GM21529 (cell line): ENCODE measurements at regions not wholly inside any gene's neighbourhood (a gene's known extent, or its start where the extent isn't known, plus 50 kb on each side); places are given as distances from the start of the nearest gene placed in this dataset.

Source experiments
- ATAC-seq: cut with Tn5 transposase; IDR thresholded peaks from one replicate; pipeline ENCODE4 v1.9.1; 2021; ENCODE audit not compliant: unreplicated experiment

DNA sequence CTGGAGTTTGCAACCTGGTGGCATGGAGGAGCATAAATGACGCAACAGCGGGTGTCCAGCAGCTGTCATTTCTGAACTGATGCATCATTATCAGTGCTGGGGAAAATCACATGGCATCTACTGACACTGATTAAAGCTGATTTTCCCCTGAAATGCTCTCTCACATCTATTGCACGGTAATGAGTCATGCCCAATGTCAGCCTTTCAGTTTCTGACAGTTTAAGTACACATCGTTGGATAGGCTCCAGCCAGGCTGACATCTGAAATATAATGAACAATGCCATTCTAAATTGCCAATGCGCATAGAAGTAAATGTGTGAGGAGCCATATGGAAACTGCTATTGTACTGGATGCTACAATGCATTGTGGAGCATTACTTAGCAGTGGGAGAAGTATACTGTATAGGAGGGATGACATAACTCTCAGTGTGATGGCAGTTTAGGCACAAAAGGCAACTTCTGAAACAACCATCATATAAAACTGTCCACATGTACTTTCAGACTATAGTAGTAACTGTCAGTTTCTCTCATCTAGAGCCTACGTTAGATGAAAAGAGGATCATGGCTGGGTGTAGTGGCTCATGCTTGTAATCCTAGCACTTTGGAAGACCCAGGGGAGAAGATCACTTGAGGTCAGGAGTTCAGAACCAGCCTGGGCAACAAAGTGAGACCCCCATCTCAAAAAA is 389.3 kb upstream of the DMAC1 start:
- ATAC-seq: no peak

GRCh38 chr9:8186560-8186959 is 387.0 kb upstream of the DMAC1 start:
- ATAC-seq: no peak

DNA sequence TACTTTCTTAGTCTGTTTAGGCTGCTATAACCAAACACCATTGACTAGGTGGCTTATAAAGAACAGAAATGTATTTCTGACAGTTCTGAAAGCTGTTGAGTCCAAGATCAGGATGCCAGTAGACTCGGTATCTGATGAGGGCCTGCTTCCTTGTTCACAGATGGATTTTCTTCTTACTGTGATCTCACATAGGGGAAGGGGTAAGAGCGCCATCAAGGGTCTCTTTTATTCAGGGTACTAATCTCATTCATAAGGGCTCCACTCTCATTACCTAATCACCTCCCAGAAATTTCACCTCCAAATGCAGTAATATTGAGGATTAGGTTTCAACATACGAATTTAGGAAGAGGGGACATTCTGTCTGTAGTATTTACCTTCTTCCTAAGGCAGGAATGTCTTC is 384.0 kb upstream of the DMAC1 start:
- no peak for ATAC-seq

DNA sequence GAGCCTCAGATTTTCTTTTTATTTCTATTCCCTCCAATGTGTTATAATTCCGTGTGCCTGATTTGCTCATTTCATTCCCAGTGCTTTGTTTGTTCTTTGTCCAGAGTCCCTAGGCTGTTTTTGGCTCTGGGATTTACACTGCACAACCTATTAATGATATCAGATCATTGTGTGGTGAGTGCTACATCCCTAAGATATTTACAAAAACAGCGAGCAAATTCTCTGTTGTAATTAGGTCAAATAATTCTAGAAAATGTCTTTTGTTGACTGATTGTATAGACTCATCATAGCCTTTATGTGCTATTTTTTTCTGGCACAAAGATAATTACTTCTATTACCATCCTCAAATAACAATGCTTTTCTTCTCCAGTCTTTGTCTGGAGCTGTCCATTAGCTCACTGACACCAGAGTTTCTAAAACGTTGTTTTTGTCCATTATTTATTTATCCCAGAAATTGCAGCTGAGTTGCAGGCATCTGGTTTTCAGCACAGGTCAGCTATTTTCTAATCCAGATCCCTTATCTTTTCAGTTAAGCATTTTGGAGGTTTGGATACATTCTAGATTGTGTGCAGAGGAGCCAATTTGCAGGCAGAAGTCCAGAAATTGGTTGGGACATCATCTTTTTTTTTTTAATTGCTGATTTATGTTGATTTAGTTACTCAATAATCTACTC is 379.9 kb upstream of the DMAC1 start:
- ATAC-seq: no peak

- ATAC-seq: no peak
Observed at GRCh38 chr9:8172000-8172399, 372.4 kb upstream of the DMAC1 start.

- no peak for ATAC-seq
Observed at GRCh38 chr9:8168916-8169438, 369.4 kb upstream of the DMAC1 start.

DNA sequence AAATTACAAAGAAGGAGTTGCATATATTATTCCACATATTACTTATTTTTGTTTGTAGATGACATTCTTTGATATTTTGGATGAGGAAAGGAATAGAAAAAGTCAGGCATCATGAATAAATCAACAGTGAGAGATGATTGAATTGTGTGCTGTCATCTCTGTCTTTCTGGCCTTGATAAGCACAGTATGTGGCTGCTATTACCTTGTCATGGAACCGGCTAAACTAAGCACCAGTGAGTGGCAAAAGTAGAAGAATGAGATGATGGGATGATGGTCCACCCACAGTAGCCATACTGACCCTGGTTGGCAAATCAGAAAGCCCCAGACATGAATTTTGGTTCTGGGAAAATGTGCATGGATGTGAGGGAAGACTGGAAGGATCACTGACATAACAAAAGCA is 361.2 kb upstream of the DMAC1 start:
- ATAC-seq: no peak

GRCh38 chr9:8158574-8158973 is 359.0 kb upstream of the DMAC1 start:
- no peak for ATAC-seq

DNA sequence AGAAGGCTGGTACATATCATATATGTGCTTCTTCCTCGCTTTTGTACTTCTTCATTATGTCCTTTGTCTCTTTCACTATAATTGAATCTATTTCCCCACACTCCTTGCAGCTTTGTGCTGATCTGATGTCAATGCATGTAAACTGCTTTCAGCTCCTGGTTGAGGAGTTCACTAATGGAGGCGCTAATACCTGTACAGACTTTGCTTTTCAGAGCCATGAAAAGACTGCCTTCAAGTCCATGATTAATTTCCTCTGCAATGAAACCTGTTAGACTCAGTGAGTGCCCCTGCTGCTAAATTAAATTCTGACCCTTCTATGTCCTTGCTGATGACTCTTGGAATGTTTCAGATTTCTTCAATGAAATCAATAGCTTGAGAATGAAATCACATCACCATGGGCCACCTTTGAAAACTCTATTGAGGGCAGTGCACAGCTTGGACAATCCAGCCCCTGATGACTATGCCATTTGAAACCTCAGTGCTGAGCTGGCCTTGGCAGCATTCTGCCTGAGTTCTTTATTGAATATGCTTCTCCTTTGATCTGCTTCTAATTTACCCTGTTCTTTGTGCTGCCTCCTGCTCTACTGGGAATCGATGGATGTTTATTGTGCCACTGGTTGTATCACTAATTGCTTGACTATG is 358.2 kb upstream of the DMAC1 start:
- no peak for ATAC-seq

DNA sequence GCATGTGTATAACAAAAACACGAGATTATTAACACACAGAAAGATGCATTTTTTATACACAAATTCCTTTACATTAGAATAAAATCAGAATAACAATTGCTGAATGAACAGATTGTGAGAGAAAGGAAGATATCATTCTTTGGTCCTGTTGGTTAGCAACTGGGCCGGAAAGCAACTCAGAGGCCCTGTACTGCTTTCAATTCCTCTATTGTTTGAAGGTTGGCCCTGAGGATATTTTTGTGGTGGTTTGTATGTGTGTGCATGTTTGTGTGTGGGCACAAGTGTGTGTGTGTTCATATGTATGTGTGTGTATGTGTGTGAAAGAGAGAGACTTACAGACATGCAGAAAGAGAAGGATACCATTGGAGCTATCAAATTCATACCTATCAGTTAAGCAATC is 356.8 kb upstream of the DMAC1 start:
- no peak for ATAC-seq

DNA sequence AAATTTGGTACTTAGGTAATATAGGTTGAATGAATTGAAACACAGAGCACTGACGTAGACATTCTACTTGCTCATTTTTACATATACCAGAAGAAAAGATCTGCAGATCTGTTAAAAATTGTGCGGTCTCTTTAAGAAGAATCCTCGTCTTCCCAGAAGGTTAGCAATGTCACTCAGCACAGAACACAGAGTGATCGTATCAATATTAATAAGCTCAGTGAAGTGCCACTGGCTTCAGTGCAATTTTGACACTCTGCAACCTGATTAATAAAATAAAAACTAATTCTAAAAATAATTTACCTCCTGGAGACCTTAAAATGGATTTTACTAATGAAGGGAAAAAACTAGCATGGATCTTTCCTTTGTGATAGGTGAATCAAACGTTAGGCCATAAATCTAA is 356.1 kb upstream of the DMAC1 start:
- ATAC-seq: no peak

GRCh38 chr9:8143677-8144076 is 344.1 kb upstream of the DMAC1 start:
- no peak for ATAC-seq

- ATAC-seq: no peak
Observed at GRCh38 chr9:8140557-8140956, 341.0 kb upstream of the DMAC1 start.

- ATAC-seq: no peak
Observed at GRCh38 chr9:8139756-8140155, 340.2 kb upstream of the DMAC1 start.

DNA sequence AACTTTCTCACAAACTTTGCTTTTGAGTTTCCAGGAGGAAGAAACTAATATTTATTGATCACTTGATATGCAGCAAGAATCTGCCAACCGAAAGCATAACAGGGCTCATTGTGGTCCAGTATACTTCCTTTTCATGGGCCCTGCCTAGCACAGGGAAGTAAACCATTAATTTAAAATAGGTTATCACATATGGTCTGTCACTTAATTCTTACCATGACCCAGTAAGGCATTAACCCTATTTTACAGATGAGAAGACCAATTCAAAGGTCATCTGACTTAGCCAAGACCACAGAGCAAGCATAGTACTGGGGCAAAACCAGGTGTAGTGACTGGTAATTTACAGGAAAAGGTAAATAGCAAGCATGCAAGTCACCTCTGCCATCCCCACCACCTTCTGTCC is 336.9 kb upstream of the DMAC1 start:
- ATAC-seq: peak; percentile 69

- no peak for ATAC-seq
Observed at GRCh38 chr9:8134635-8135034, 335.1 kb upstream of the DMAC1 start.

GRCh38 chr9:8133606-8134005 is 334.0 kb upstream of the DMAC1 start:
- no peak for ATAC-seq

DNA sequence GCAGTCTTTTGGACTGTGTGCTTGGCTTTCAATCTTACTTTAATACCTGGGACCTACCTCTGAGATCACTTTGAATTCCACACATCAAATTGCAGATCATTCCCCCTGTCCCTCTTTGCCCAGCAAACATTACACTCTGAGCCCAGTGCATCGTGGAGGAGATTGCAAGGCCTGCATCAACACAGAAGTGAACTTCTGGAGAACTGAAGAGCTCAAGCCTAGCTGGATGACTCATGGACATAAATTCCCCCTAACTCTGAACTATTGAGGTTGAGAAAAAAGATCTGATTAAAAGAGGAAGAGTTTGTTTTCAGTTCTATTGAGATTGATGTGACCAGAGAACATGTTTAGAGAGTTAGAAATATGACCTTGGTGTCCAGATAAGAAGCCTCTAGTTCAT is 316.0 kb upstream of the DMAC1 start:
- no peak for ATAC-seq

- no peak for ATAC-seq
Observed at GRCh38 chr9:8114826-8115225, 315.2 kb upstream of the DMAC1 start.

DNA sequence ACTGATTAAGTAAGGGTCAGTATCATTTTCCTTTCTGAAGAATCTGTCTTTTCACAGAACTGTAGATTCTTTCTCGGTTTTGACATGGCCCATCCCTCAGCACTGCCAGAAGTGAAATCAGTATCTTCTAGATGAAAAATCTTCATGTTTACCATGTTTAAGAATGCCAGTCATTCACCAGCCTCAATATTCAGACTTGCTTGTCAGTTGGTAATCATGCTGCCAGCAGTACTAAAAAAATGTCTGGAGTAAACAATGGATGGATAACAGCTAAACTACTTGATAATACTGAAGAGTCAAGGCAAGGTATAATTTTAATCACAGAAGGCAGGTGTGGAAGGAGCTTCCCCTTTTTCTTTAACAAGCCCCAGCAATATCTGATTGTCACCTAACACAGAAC is 306.8 kb upstream of the DMAC1 start:
- no peak for ATAC-seq

- ATAC-seq: no peak
Observed at GRCh38 chr9:8101607-8102006, 302.0 kb upstream of the DMAC1 start.

DNA sequence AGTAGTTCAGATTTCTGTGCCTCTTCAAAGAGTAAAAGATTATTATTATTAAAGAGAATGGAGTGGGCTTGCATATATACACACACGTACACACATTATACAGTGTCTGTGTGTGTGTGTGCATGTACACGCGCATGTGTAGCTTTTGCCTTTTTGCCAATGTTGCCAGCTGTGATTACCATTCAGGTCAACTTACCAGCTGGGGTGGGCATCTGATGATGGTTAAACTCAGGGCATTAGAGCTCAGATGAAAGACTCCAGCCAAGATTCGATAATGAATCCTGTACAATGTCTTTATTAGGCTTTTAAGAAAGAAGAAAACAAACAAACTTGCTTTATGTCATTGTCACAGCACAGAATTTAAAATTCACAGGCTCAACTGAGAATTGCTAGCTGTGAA is 296.5 kb upstream of the DMAC1 start:
- ATAC-seq: no peak
